ENCODE measurements at regions not wholly inside any gene's neighbourhood (a gene's known extent, or its start where the extent isn't known, plus 50 kb on each side); places are given as distances from the start of the nearest gene placed in this dataset.

DNA sequence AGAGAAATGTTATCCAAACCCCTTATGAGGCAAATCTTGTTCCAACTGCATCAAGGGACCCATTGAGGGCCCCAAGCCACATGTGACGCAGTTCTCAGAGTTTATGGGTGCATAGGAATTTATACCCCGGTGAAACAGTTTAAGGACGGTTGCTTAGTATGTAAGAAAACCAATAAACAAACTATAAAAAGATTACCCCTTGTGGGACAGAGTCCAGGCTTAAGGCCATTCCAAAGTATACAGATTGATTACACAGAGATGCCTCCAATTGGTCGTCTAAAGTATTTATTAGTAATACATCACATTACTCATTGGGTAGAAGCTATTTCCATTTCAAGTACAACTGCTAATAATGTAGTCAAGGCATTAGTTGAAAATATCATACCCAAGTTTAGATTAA, 885.0 kb upstream of the MDGA2 start:
- no peaks in the 10 kb centered on the region for H3K27me3 Mint-ChIP-seq (ENCODE audit: low read depth)
- peaks cover 34% of the 10 kb centered on the region for H3K9me3 Mint-ChIP-seq
- TF ChIP-seq, protein P1, sequence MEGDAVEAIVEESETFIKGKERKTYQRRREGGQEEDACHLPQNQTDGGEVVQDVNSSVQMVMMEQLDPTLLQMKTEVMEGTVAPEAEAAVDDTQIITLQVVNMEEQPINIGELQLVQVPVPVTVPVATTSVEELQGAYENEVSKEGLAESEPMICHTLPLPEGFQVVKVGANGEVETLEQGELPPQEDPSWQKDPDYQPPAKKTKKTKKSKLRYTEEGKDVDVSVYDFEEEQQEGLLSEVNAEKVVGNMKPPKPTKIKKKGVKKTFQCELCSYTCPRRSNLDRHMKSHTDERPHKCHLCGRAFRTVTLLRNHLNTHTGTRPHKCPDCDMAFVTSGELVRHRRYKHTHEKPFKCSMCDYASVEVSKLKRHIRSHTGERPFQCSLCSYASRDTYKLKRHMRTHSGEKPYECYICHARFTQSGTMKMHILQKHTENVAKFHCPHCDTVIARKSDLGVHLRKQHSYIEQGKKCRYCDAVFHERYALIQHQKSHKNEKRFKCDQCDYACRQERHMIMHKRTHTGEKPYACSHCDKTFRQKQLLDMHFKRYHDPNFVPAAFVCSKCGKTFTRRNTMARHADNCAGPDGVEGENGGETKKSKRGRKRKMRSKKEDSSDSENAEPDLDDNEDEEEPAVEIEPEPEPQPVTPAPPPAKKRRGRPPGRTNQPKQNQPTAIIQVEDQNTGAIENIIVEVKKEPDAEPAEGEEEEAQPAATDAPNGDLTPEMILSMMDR (IDR thresholded peaks at IDR 0.05; ENCODE audit: unreplicated experiment) = no peak
- H3K27ac Mint-ChIP-seq = no peak overlapping the region
- H3K36me3 Mint-ChIP-seq = peaks cover 16% of the 10 kb centered on the region
- no peak overlapping the region for H3K4me3 Mint-ChIP-seq
- H3K4me1 Mint-ChIP-seq = peaks cover 15% of the 10 kb centered on the region
- DNase-seq (ENCODE audit: low spot score in 2 of 2, unreplicated experiment in 2 of 2) = no peak

DNA sequence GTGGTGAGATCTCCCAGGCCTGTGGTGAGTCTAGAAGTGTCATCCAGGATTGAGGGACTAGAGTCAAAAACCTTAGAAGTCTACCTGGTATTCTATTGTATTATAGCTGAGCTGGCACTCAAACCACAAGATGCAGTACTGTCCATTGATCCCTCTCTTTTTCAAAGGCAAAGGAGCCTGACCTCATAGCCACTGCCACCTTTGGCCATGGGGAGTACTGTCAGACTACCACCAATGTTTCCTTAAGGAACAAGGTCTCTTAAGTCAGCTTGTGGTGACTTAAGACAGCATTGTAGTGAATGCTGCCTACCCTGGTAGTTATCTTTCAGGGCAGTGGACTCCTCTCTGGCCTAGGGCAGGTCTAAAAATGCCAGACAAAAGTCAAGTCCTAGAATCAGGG, 878.0 kb upstream of the MDGA2 start:
- TF ChIP-seq, protein P1 (IDR thresholded peaks at IDR 0.05; ENCODE audit: unreplicated experiment) = no peak
- Mint-ChIP-seq H3K4me1 (no peaks in the 10 kb centered on the region), H3K36me3 (no peaks in the 10 kb centered on the region), H3K27ac (no peak overlapping the region), H3K4me3 (no peak overlapping the region), H3K9me3 (peaks cover 21% of the 10 kb centered on the region), H3K27me3 (ENCODE audit: low read depth) (no peaks in the 10 kb centered on the region)
- no peak for DNase-seq (ENCODE audit: low spot score in 2 of 2, unreplicated experiment in 2 of 2)

GRCh38 chr14:48546996-48547395, 871.6 kb upstream of the MDGA2 start:
- TF ChIP-seq, protein P1 (IDR thresholded peaks at IDR 0.05; ENCODE audit: unreplicated experiment) = no peak
- Mint-ChIP-seq H3K36me3 (no peaks in the 10 kb centered on the region), H3K27me3 (ENCODE audit: low read depth) (no peaks in the 10 kb centered on the region), H3K4me3 (no peak overlapping the region), H3K9me3 (peaks cover 19% of the 10 kb centered on the region), H3K27ac (no peak overlapping the region), H3K4me1 (no peaks in the 10 kb centered on the region)
- DNase-seq (ENCODE audit: low spot score in 2 of 2, unreplicated experiment in 2 of 2) = no peak

DNA sequence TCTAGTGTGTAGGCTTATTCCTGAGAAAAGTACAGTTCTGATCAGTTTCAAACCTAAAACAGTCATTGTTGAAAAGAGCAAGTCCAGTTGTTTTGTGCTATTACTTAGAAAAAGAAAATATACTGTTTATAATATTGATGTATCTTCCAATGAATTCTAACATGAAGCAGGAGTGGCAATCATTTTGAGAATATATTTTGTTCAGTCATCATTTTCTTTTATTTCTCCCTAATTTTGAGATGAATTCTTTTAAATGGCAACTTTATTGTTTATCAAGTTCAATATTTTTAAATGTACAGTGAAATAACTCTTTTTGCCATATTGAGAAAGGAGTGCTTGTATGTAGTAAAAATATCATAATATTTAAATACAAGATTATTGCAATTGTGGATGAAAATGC, 862.2 kb upstream of the MDGA2 start:
- no peaks in the 10 kb centered on the region for H3K27me3 Mint-ChIP-seq (ENCODE audit: low read depth)
- H3K4me1 Mint-ChIP-seq = peaks cover 9% of the 10 kb centered on the region
- TF ChIP-seq, protein P1 (IDR thresholded peaks at IDR 0.05; ENCODE audit: unreplicated experiment) = no peak
- no peak overlapping the region for H3K27ac Mint-ChIP-seq
- peaks cover 2% of the 10 kb centered on the region for H3K36me3 Mint-ChIP-seq
- peaks cover 20% of the 10 kb centered on the region for H3K9me3 Mint-ChIP-seq
- H3K4me3 Mint-ChIP-seq = no peak overlapping the region
- no peak for DNase-seq (ENCODE audit: low spot score in 2 of 2, unreplicated experiment in 2 of 2)

GRCh38 chr14:48536318-48536717, 860.9 kb upstream of the MDGA2 start:
- peaks cover 2% of the 10 kb centered on the region for H3K36me3 Mint-ChIP-seq
- no peak for DNase-seq (ENCODE audit: low spot score in 2 of 2, unreplicated experiment in 2 of 2)
- H3K27me3 Mint-ChIP-seq (ENCODE audit: low read depth) = no peaks in the 10 kb centered on the region
- H3K9me3 Mint-ChIP-seq = peaks cover 25% of the 10 kb centered on the region
- TF ChIP-seq, protein P1 (IDR thresholded peaks at IDR 0.05; ENCODE audit: unreplicated experiment) = no peak
- peaks cover 9% of the 10 kb centered on the region for H3K4me1 Mint-ChIP-seq
- H3K27ac Mint-ChIP-seq = no peak overlapping the region
- no peak overlapping the region for H3K4me3 Mint-ChIP-seq

DNA sequence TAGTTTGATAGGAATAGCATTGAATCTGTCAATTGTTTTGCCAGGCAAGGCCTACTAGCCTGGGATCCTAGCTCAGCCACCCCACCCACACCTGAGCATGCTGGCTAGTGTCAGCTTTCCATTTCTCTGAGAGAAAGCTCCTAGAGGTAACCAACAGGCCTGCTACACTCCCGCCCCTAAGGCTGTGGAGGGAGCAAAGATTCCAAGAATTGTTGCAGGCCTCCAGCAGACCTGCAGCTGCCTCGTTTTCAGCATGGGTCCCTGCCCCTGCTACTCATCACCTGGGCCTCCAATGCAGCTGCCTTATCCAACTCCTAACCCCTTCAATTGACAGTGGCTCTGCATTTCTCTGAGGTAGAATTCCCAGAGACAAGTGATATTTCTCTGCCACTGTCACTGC, 852.4 kb upstream of the MDGA2 start:
- Mint-ChIP-seq H3K4me3 (no peak overlapping the region), H3K36me3 (no peaks in the 10 kb centered on the region), H3K27ac (peak overlapping the region; percentile 26), H3K9me3 (peaks cover 22% of the 10 kb centered on the region), H3K27me3 (ENCODE audit: low read depth) (no peaks in the 10 kb centered on the region), H3K4me1 (no peaks in the 10 kb centered on the region)
- TF ChIP-seq, protein P1 (IDR thresholded peaks at IDR 0.05; ENCODE audit: unreplicated experiment) = no peak
- no peak for DNase-seq (ENCODE audit: low spot score in 2 of 2, unreplicated experiment in 2 of 2)
